SU-DHL-6 (cell line): ENCODE measurements at regions not wholly inside any gene's neighbourhood (a gene's known extent, or its start where the extent isn't known, plus 50 kb on each side); places are given as distances from the start of the nearest gene placed in this dataset.

ENCODE experiments used
- H2AFZ ChIP-seq: fragments of 200-600 bp; sonication (generic); 2 replicates; pipeline ENCODE4 v1.6.1; 2014; ENCODE audit warnings: low read depth, mild to moderate bottlenecking, moderate library complexity, mixed read lengths, antibody characterized with exemption, low read length; ENCODE audit not compliant: severe bottlenecking
- H3F3A ChIP-seq: fragments of 200-600 bp; shearing (Covaris generic); 2 replicates; pipeline ENCODE4 v1.6.0; 2016; ENCODE audit warnings: antibody characterized with exemption, mild to moderate bottlenecking; ENCODE audit not compliant: insufficient read depth
- H3K27ac ChIP-seq: fragments of 200-600 bp; sonication (generic); 2 replicates; pipeline ENCODE4 v1.5.1; 2016; ENCODE audit warnings: low read depth, mild to moderate bottlenecking, low read length, moderate library complexity, mixed read lengths
- H3K27me3 ChIP-seq: fragments of 200-600 bp; sonication (generic), shearing (Covaris generic); 2 replicates; pipeline ENCODE4 v1.6.0; 2014; ENCODE audit warnings: mild to moderate bottlenecking, low read length
- H3K36me3 ChIP-seq: fragments of 200-600 bp; sonication (generic); 2 replicates; pipeline ENCODE4 v1.6.1; 2014; ENCODE audit warnings: mild to moderate bottlenecking, low read length, mixed read lengths
- H3K4me2 ChIP-seq: fragments of 300-600, 200-600 bp; shearing (Covaris generic), sonication (generic); 2 replicates; pipeline ENCODE4 v1.6.0; 2014; ENCODE audit warnings: low read length, low read depth, mild to moderate bottlenecking; ENCODE audit not compliant: poor library complexity, severe bottlenecking
- H3K4me3 ChIP-seq: fragments of 200-600 bp; sonication (generic); 2 replicates; pipeline ENCODE4 v1.5.1; 2014; ENCODE audit warnings: antibody characterized with exemption, low read length, mild to moderate bottlenecking, mixed read lengths; ENCODE audit not compliant: insufficient read depth, poor library complexity, severe bottlenecking
- H3K79me2 ChIP-seq: fragments of 200-600 bp; sonication (generic); 2 replicates; pipeline ENCODE4 v1.6.1; 2014; ENCODE audit warnings: mild to moderate bottlenecking, low read length, moderate library complexity; ENCODE audit not compliant: insufficient read depth
- H3K9ac ChIP-seq: fragments of 200-600 bp; sonication (generic); 2 replicates; pipeline ENCODE4 v1.7.0; 2014; ENCODE audit warnings: mild to moderate bottlenecking, low read length
- H3K9me2 ChIP-seq: fragments of 200-600 bp; sonication (generic); replicated peaks from 2 replicates; pipeline ENCODE4 v1.6.1; 2014; ENCODE audit warnings: low read length; ENCODE audit not compliant: insufficient read depth
- H3K9me3 ChIP-seq: fragments of 200-600 bp; sonication (generic); 2 replicates; pipeline ENCODE4 v1.6.1; 2014; ENCODE audit warnings: low read length, mixed read lengths; ENCODE audit not compliant: insufficient read depth
- H4K20me1 ChIP-seq: fragments of 200-600 bp; sonication (generic); 2 replicates; pipeline ENCODE4 v1.6.1; 2014; ENCODE audit warnings: low read depth, mild to moderate bottlenecking, antibody characterized with exemption, low read length, moderate library complexity, mixed read lengths
- CTCF ChIP-seq: fragments of 200-600 bp; sonication (generic); IDR thresholded peaks from one replicate; pipeline ENCODE4 v1.5.1; 2017; ENCODE audit warnings: antibody characterized with exemption, mild to moderate bottlenecking, low read length, moderate library complexity; ENCODE audit not compliant: insufficient read depth, poor library complexity, severe bottlenecking
- EZH2phosphoT487 ChIP-seq: fragments of 200-600 bp; sonication (generic), shearing (Covaris generic); conservative IDR thresholded peaks from 2 replicates; pipeline ENCODE4 v1.6.1; 2018; ENCODE audit warnings: mild to moderate bottlenecking, antibody characterized with exemption, low read length, moderate library complexity, mixed read lengths

GRCh38 chr3:110878692-110879091, 192.9 kb upstream of the NECTIN3 start:
- TF ChIP-seq EZH2phosphoT487 (no peak), CTCF (no peak)
- no peak overlapping the region for H3K4me3 ChIP-seq
- no peak overlapping the region for H2AFZ ChIP-seq
- no peaks in the 10 kb centered on the region for H3K9me3 ChIP-seq
- H3K4me2 ChIP-seq, result no peak overlapping the region
- no peaks in the 10 kb centered on the region for H3F3A ChIP-seq
- H3K27me3 ChIP-seq, result no peaks in the 10 kb centered on the region
- H3K27ac ChIP-seq, result no peak overlapping the region
- H3K79me2 ChIP-seq, result no peaks in the 10 kb centered on the region
- no peaks in the 10 kb centered on the region for H3K9me2 ChIP-seq
- no peak overlapping the region for H3K9ac ChIP-seq
- no peaks in the 10 kb centered on the region for H3K36me3 ChIP-seq
- H4K20me1 ChIP-seq, result no peaks in the 10 kb centered on the region

- TF ChIP-seq CTCF (no peak), EZH2phosphoT487 (no peak)
- Histone ChIP-seq H3F3A (no peaks in the 10 kb centered on the region), H3K9ac (no peak overlapping the region), H3K9me2 (no peaks in the 10 kb centered on the region), H3K4me2 (no peak overlapping the region), H3K27me3 (no peaks in the 10 kb centered on the region), H3K36me3 (no peaks in the 10 kb centered on the region), H3K9me3 (no peaks in the 10 kb centered on the region), H3K4me3 (no peak overlapping the region), H2AFZ (no peak overlapping the region), H4K20me1 (no peaks in the 10 kb centered on the region), H3K79me2 (no peaks in the 10 kb centered on the region), H3K27ac (no peak overlapping the region)
These were observed 190.5 kb upstream of the NECTIN3 start for GRCh38 chr3:110881069-110881468.

- no peaks in the 10 kb centered on the region for H3F3A ChIP-seq
- no peaks in the 10 kb centered on the region for H3K9me3 ChIP-seq
- TF ChIP-seq CTCF, result no peak
- no peak for TF ChIP-seq EZH2phosphoT487
- no peak overlapping the region for H2AFZ ChIP-seq
- H3K79me2 ChIP-seq, result no peaks in the 10 kb centered on the region
- H3K36me3 ChIP-seq, result no peaks in the 10 kb centered on the region
- H3K9ac ChIP-seq, result no peak overlapping the region
- no peaks in the 10 kb centered on the region for H4K20me1 ChIP-seq
- no peak overlapping the region for H3K27ac ChIP-seq
- no peak overlapping the region for H3K4me3 ChIP-seq
- H3K9me2 ChIP-seq, result no peaks in the 10 kb centered on the region
- no peak overlapping the region for H3K4me2 ChIP-seq
- H3K27me3 ChIP-seq, result no peaks in the 10 kb centered on the region
These were observed 185.3 kb upstream of the NECTIN3 start for GRCh38 chr3:110886222-110886893.
